Uterus (tissue), 3 donors: ENCODE measurements at regions not wholly inside any gene's neighbourhood (a gene's known extent, or its start where the extent isn't known, plus 50 kb on each side); places are given as distances from the start of the nearest gene placed in this dataset.

ENCODE experiments used
- DNase-seq, 2 donors: peaks; one replicate each; pipeline ENCODE4 v3.0.0-alpha.2; 2019 to 2020
- H3K27ac ChIP-seq, 2 donors: fragments of 200-600 bp; sonication (generic); 1 replicate in 1 of 2; 2 replicates in 1 of 2; pipeline ENCODE4 v1.5.1; 2016 to 2018
- H3K27me3 ChIP-seq, 2 donors: fragments of 200-600 bp; sonication (generic); one replicate each; pipeline ENCODE4 v1.5.1; 2018 to 2019; ENCODE audit warnings: control low read depth in 1 of 2
- H3K36me3 ChIP-seq, 2 donors: fragments of 200-600 bp; sonication (generic); one replicate each; pipeline ENCODE4 v1.5.1; 2019; ENCODE audit warnings: control low read depth in 1 of 2
- H3K4me1 ChIP-seq, 2 donors: fragments of 200-600 bp; sonication (generic); one replicate each; pipeline ENCODE4 v1.5.1; 2018 to 2019; ENCODE audit warnings: control low read depth in 1 of 2
- H3K4me3 ChIP-seq, 2 donors: fragments of 200-600 bp; sonication (generic); 1 replicate in 1 of 2; 2 replicates in 1 of 2; pipeline ENCODE4 v1.5.1; 2018 to 2019; ENCODE audit warnings: mild to moderate bottlenecking in 1 of 2
- H3K9me3 ChIP-seq, 2 donors: fragments of 200-600 bp; sonication (generic); one replicate each; pipeline ENCODE4 v1.5.1; 2019; ENCODE audit warnings: control low read depth in 1 of 2
- CTCF ChIP-seq, 4 experiments: fragments of 200-600 bp in 2 of 4; fragments of 450-650 bp in 2 of 4; sonication (generic) in 2 of 4; IDR thresholded peaks; one replicate each; pipeline ENCODE4 v1.5.1; 2016 to 2019; ENCODE audit warnings: antibody characterized with exemption in 4 of 4, mild to moderate bottlenecking in 2 of 4, moderate library complexity in 1 of 4
- POLR2A ChIP-seq, 2 donors: fragments of 450-650 bp; IDR thresholded peaks; one replicate each; pipeline ENCODE4 v1.6.1; 2016; ENCODE audit warnings: antibody characterized with exemption in 2 of 2, mild to moderate bottlenecking in 1 of 2, moderate library complexity in 1 of 2
- intact Hi-C: fragments of 100-400 bp; cut with DNase I; formaldehyde crosslinking; loops from one replicate; pipeline ENCODE4 v1.15.1; 2023; ENCODE audit warnings: low total_unique reads
- donor health status: DM: yes; HTN: yes; CAD: no.

- Histone ChIP-seq H3K9me3 (no peaks in the 10 kb centered on the region), H3K36me3 (no peaks in the 10 kb centered on the region), H3K27ac (no peak overlapping the region), H3K27me3 (no peaks in the 10 kb centered on the region), H3K4me1 (no peaks in the 10 kb centered on the region), H3K4me3 (no peak overlapping the region)
- TF ChIP-seq POLR2A (IDR thresholded peaks at IDR 0.05) = no peak
- no peak for TF ChIP-seq CTCF (IDR thresholded peaks at IDR 0.05)
- DNase-seq = no peak
- intact Hi-C loops = no loop called here
Observed at GRCh38 chr5:60141119-60141518, 247.6 kb upstream of the PDE4D start.

- Histone ChIP-seq H3K4me3 (no peak overlapping the region), H3K27ac (no peak overlapping the region), H3K27me3 (no peaks in the 10 kb centered on the region), H3K36me3 (no peaks in the 10 kb centered on the region), H3K9me3 (no peaks in the 10 kb centered on the region), H3K4me1 (no peaks in the 10 kb centered on the region)
- DNase-seq = no peak
- intact Hi-C loops = no loop called here
- TF ChIP-seq POLR2A (IDR thresholded peaks at IDR 0.05) = no peak
- no peak for TF ChIP-seq CTCF (IDR thresholded peaks at IDR 0.05)
Observed at GRCh38 chr5:60136841-60137240, 243.3 kb upstream of the PDE4D start.

- Histone ChIP-seq H3K36me3 (no peaks in the 10 kb centered on the region), H3K9me3 (no peaks in the 10 kb centered on the region), H3K27me3 (no peaks in the 10 kb centered on the region), H3K4me3 (no peak overlapping the region), H3K27ac (no peak overlapping the region), H3K4me1 (no peaks in the 10 kb centered on the region)
- no peak for TF ChIP-seq POLR2A (IDR thresholded peaks at IDR 0.05)
- TF ChIP-seq CTCF (IDR thresholded peaks at IDR 0.05) = no peak
- intact Hi-C loops = no loop called here
- DNase-seq = no peak
Observed at GRCh38 chr5:60131504-60131903, 238.0 kb upstream of the PDE4D start.

GRCh38 chr5:60125636-60126035, 232.1 kb upstream of the PDE4D start:
- no peaks in the 10 kb centered on the region for H3K27me3 ChIP-seq
- TF ChIP-seq POLR2A (IDR thresholded peaks at IDR 0.05) = no peak
- no peak for TF ChIP-seq CTCF (IDR thresholded peaks at IDR 0.05)
- no peaks in the 10 kb centered on the region for H3K36me3 ChIP-seq
- H3K9me3 ChIP-seq = no peaks in the 10 kb centered on the region
- H3K4me1 ChIP-seq = no peaks in the 10 kb centered on the region
- H3K4me3 ChIP-seq = no peak overlapping the region
- H3K27ac ChIP-seq = no peak overlapping the region
- intact Hi-C loops = no loop called here
- no peak for DNase-seq

GRCh38 chr5:60102961-60103693, 209.6 kb upstream of the PDE4D start:
- no peak for TF ChIP-seq POLR2A (IDR thresholded peaks at IDR 0.05)
- TF ChIP-seq CTCF (IDR thresholded peaks at IDR 0.05) = no peak
- H3K27ac ChIP-seq = no peak overlapping the region
- no peaks in the 10 kb centered on the region for H3K4me1 ChIP-seq
- intact Hi-C loops = no loop called here
- no peak for DNase-seq
- no peaks in the 10 kb centered on the region for H3K9me3 ChIP-seq
- no peaks in the 10 kb centered on the region for H3K36me3 ChIP-seq
- no peaks in the 10 kb centered on the region for H3K27me3 ChIP-seq
- no peak overlapping the region for H3K4me3 ChIP-seq
